Cardiac muscle cell (in vitro differentiated cells and primary cell): ENCODE measurements at regions not wholly inside any gene's neighbourhood (a gene's known extent, or its start where the extent isn't known, plus 50 kb on each side); places are given as distances from the start of the nearest gene placed in this dataset.

Source experiments
- DNase-seq, 2 donors: peaks; one replicate each; pipeline versions ENCODE4 v3.0.0 to v3.0.0-alpha.2; 2010 to 2017; ENCODE audit warnings: low read depth in 1 of 2, low spot score in 1 of 2
- H3K27ac ChIP-seq: fragments of 200-600 bp; sonication (generic); 2 replicates; pipeline ENCODE4 v1.5.1; 2016
- H3K27me3 ChIP-seq: fragments of 200-600 bp; sonication (generic); 2 replicates; pipeline ENCODE4 v1.6.0; 2016; ENCODE audit warnings: control low read depth
- H3K36me3 ChIP-seq: fragments of 200-600 bp; sonication (generic); 2 replicates; pipeline ENCODE4 v1.5.1; 2016; ENCODE audit warnings: control low read depth
- H3K4me1 ChIP-seq: fragments of 200-600 bp; sonication (generic); 2 replicates; pipeline ENCODE4 v1.8.1; 2017; ENCODE audit warnings: low read depth, mild to moderate bottlenecking, mixed run types
- H3K4me3 ChIP-seq: fragments of 200-600 bp; sonication (generic); 2 replicates; pipeline ENCODE4 v1.5.1; 2016; ENCODE audit warnings: mild to moderate bottlenecking
- H3K9me3 ChIP-seq: fragments of 200-600 bp; sonication (generic); 2 replicates; pipeline ENCODE4 v1.5.1; 2017; ENCODE audit warnings: low read depth, mild to moderate bottlenecking, control low read depth
- CTCF ChIP-seq: IDR thresholded peaks from 2 replicates; pipeline ENCODE4 v1.5.1; 2012; ENCODE audit warnings: low read depth, mild to moderate bottlenecking, low read length

- no peak overlapping the region for H3K27ac ChIP-seq
- no peak overlapping the region for H3K4me3 ChIP-seq
- no peaks in the 10 kb centered on the region for H3K36me3 ChIP-seq
- H3K9me3 ChIP-seq, result no peaks in the 10 kb centered on the region
- no peak for DNase-seq
- TF ChIP-seq CTCF, result no peak
- peaks cover 27% of the 10 kb centered on the region for H3K4me1 ChIP-seq
- H3K27me3 ChIP-seq, result no peaks in the 10 kb centered on the region
Measured at GRCh38 chr14:96663076-96663475, 134.1 kb upstream of the VRK1 start.

GRCh38 chr14:96663491-96664067 lies 133.6 kb upstream of the VRK1 start:
- H3K9me3 ChIP-seq, result no peaks in the 10 kb centered on the region
- peaks cover 26% of the 10 kb centered on the region for H3K4me1 ChIP-seq
- no peak overlapping the region for H3K4me3 ChIP-seq
- no peaks in the 10 kb centered on the region for H3K27me3 ChIP-seq
- no peaks in the 10 kb centered on the region for H3K36me3 ChIP-seq
- DNase-seq, result no peak
- H3K27ac ChIP-seq, result no peak overlapping the region
- TF ChIP-seq CTCF, result no peak

GRCh38 chr14:96666088-96666487 lies 131.1 kb upstream of the VRK1 start:
- no peak for TF ChIP-seq CTCF
- Histone ChIP-seq H3K27me3 (no peaks in the 10 kb centered on the region), H3K36me3 (no peaks in the 10 kb centered on the region), H3K4me3 (no peak overlapping the region), H3K9me3 (no peaks in the 10 kb centered on the region), H3K4me1 (peaks cover 2% of the 10 kb centered on the region), H3K27ac (no peak overlapping the region)
- DNase-seq, result no peak

- Histone ChIP-seq H3K36me3 (no peaks in the 10 kb centered on the region), H3K9me3 (no peaks in the 10 kb centered on the region), H3K4me1 (no peaks in the 10 kb centered on the region), H3K27ac (no peak overlapping the region), H3K27me3 (no peaks in the 10 kb centered on the region), H3K4me3 (no peak overlapping the region)
- no peak for TF ChIP-seq CTCF
- no peak for DNase-seq
Measured at GRCh38 chr14:96670391-96670790, 126.8 kb upstream of the VRK1 start.

GRCh38 chr14:96671218-96671617 lies 126.0 kb upstream of the VRK1 start:
- no peak for TF ChIP-seq CTCF

GRCh38 chr14:96673706-96674105 lies 123.5 kb upstream of the VRK1 start:
- TF ChIP-seq CTCF, result no peak
- Histone ChIP-seq H3K4me3 (no peak overlapping the region), H3K36me3 (no peaks in the 10 kb centered on the region), H3K9me3 (no peaks in the 10 kb centered on the region), H3K4me1 (no peaks in the 10 kb centered on the region), H3K27ac (no peak overlapping the region), H3K27me3 (no peaks in the 10 kb centered on the region)
- no peak for DNase-seq

More at GRCh38 chr14:96671218-96671617, 126.0 kb upstream of the VRK1 start:
- no peak overlapping the region for H3K27ac ChIP-seq
- no peak for DNase-seq
- H3K4me3 ChIP-seq, result no peak overlapping the region
- no peaks in the 10 kb centered on the region for H3K27me3 ChIP-seq
- no peaks in the 10 kb centered on the region for H3K36me3 ChIP-seq
- H3K4me1 ChIP-seq, result no peaks in the 10 kb centered on the region
- H3K9me3 ChIP-seq, result no peaks in the 10 kb centered on the region
